GM18505 (cell line): ENCODE measurements at regions not wholly inside any gene's neighbourhood (a gene's known extent, or its start where the extent isn't known, plus 50 kb on each side); places are given as distances from the start of the nearest gene placed in this dataset.

Source experiments
- ATAC-seq: cut with Tn5 transposase; IDR thresholded peaks from one replicate; pipeline ENCODE4 v1.9.1; 2021; ENCODE audit not compliant: unreplicated experiment
- POLR2A ChIP-seq: IDR thresholded peaks from 4 replicates; pipeline ENCODE4 v1.6.1; 2011; ENCODE audit warnings: borderline replicate concordance; ENCODE audit not compliant: insufficient read depth, insufficient read length; ENCODE audit errors: extremely low read depth

DNA sequence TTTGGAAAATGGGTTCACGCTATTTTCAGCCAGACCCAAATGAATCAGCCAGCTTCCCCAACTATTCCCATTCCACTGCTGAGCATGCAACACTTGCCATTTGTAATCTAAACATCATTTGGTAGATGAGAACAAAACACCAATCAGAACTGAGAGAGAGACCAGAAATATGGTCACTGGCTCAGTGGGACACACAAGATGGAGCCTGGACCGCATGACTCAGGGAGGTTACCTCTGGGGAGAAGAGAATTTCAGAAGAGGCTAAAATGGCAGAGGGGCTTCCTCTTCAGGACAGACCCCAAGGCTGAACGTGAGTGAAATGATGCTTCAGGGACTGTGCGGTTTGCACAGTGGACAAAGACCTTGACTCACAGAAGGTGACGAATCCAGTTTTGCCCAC is 126.6 kb downstream of the URB2 start:
- no peak for ATAC-seq
- no peak for TF ChIP-seq POLR2A

DNA sequence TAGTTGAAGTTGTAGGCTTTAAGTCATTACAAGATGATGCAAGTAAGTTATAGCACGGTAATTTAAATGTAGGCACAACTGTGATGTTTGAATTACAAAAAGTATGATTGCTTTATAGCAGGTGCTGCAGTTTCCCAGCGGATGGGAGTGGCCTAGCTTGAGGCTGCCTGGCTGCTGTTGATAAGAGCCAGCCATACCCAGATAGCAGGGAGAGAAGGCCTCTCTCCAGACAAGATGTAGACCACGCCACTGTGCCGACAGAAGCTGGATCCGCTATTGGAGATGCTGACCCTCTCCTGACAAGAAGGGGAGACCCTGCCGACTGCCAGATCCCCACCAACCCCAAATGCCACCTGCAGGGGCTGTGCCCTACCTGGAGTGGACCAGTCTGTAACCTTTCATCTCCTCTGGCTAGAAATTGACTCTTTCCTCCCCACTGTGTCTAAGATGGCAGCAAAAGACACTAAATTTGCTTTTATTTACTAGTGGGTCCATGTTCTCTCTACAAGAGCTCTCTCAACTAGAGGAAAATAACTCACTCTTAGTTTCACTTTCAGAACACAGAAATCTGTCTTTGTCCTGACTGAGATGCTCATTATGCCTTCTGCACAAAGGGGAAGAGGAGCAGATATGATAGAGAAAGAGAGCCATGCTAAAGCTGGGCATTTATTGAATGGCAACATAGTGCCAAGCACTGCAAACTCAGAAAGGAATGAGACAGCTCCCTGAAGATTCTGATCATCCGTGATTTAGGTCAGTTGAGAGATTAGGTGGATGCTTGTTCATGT is 127.9 kb downstream of the URB2 start:
- TF ChIP-seq POLR2A = no peak
- ATAC-seq = no peak

- no peak for TF ChIP-seq POLR2A
- ATAC-seq = no peak
These were observed 130.6 kb downstream of the URB2 start for GRCh38 chr1:229756666-229757065.

- ATAC-seq = no peak
- no peak for TF ChIP-seq POLR2A
These were observed 131.2 kb downstream of the URB2 start for GRCh38 chr1:229757226-229757625.

GRCh38 chr1:229758101-229759036 is 132.3 kb downstream of the URB2 start:
- no peak for TF ChIP-seq POLR2A
- no peak for ATAC-seq

DNA sequence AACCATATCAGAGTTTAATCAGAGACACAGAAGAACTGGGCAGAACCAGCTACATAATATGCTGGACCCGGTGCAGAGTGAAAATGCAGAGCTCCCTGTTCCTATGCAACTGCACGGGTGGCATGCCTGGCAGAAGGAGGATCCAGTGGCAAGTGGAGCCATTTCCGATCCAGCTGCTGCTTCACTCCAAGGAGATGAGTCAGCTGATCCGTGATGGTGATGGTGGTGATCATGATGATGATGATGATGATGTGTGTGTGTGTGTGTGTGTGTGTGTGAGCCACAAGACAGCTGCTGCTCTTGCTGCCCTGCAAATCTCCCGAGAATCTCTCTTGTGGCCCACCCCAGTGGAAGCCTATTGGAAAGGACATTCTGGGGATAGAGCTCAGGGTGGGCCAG is 133.0 kb downstream of the URB2 start:
- no peak for ATAC-seq
- TF ChIP-seq POLR2A = no peak

DNA sequence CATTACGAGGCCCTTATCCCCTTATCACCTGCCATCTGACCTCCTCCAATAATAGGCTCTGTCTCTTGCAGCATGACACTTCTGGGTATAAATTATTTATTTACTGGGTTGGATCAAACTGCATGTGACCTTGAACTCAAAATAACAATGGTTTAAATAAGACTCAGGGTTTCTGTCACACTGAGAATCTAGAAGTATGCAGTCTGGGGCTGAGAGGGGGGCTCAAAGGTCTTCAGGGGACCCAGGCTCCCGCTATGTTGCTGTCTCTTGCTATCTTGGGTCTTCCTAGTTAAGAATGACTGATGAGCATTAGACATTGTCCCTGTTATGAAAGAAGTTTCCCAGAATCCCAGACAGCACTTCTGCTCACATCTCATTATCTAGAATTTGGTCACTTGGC is 133.5 kb downstream of the URB2 start:
- ATAC-seq = no peak
- TF ChIP-seq POLR2A = no peak

- no peak for ATAC-seq
- no peak for TF ChIP-seq POLR2A
These were observed 134.5 kb downstream of the URB2 start for GRCh38 chr1:229760478-229760996.

DNA sequence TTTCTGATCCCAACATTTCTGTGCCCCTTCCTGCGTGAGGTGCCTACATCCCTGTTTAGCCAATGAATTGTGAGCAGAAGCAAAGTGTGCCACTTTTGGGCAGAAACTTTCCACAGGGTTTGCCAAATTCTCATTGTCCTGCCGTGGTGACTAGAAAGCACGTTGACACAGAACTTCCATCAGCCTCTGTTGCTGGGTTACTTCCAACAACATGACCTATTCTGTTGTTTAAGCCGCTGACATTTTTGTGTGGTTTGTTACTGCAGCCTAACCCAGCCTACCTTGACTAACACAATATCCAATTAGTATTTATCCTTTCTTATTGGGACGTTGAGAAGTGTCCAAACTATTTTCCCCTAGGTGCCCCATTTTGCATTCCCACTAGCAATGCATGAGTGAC is 136.8 kb downstream of the URB2 start:
- no peak for TF ChIP-seq POLR2A
- no peak for ATAC-seq

GRCh38 chr1:229768232-229768631 is 142.2 kb downstream of the URB2 start:
- TF ChIP-seq POLR2A = no peak
- no peak for ATAC-seq

GRCh38 chr1:229769006-229769405 is 143.0 kb downstream of the URB2 start:
- ATAC-seq = no peak
- no peak for TF ChIP-seq POLR2A

- no peak for TF ChIP-seq POLR2A
- no peak for ATAC-seq
These were observed 143.8 kb downstream of the URB2 start for GRCh38 chr1:229769809-229770208.

DNA sequence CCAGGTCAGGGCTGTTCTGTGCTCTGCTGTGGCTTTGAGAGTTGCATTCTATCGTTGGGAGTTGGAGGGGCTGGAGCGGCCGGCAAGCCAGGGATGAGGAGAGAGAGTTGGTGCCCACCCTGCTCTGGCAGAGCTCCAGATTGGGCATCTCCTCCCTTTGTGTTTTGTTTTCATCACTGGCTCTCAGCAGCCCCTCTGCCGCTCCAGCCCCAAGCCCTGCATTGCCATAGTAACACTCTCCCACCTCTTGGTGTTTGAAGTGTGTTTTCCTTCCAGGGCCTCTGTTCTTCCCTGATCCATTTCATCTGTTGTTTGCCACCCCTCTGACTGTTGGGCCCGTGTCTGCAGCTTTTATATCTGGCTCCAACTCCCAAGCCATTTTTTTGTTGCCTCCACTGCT is 152.7 kb downstream of the URB2 start:
- no peak for ATAC-seq
- TF ChIP-seq POLR2A = no peak
